ENCODE measurements at regions not wholly inside any gene's neighbourhood (a gene's known extent, or its start where the extent isn't known, plus 50 kb on each side); places are given as distances from the start of the nearest gene placed in this dataset.

DNA sequence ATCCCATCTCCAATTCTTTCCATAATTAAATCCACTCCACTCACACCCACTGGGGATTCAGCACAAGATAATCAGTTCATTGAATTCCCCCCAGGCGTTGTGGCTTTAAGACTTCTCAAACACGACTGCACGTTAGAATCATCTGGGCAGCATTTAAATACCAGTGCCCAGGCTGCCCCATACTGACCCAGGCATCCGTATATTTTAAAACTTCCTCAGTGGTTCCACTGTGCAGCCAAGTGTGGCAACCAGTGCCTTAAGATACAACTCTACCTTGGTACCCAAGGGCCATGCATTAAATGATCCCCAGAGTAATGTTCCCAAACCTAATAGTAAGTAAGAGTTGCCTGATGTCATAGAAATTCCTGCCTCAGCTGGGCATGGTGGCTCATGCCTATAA lies 54.3 kb upstream of the BZW1 start:
- no peak overlapping the region for H3K18ac ChIP-seq (ENCODE audit: extremely low read depth, low read length)
- no peak overlapping the region for H3K14ac ChIP-seq (ENCODE audit: insufficient read length)
- H3K23me2 ChIP-seq (ENCODE audit: low read depth, low read length) = no peaks in the 10 kb centered on the region; the same call in 1 of the 2 replicates
- H4K20me1 ChIP-seq (replicated peaks in 1 of 2; ENCODE audit: control insufficient read depth in 1 of 2, insufficient read depth in 2 of 2, low read length in 2 of 2) = no peaks in the 10 kb centered on the region
- no peaks in the 10 kb centered on the region for H3K9me3 ChIP-seq (ENCODE audit: insufficient read depth in 2 of 2, low read depth in 1 of 2, low read length in 1 of 2)
- no peak overlapping the region for H4K91ac ChIP-seq (replicated peaks; ENCODE audit: insufficient read length, low read length)
- ChIA-PET POLR2A (ENCODE audit: partially characterized antibody) (interaction anchor here (1.3 kb wide), 1 partner anchor 10 kb away, joined by 3 read pairs; no protein-coding TSS in a partner anchor), CTCF (ENCODE audit: partially characterized antibody) (interaction anchor here (1.2 kb wide), 1 partner anchor 46 kb away, joined by 3 read pairs; no protein-coding TSS in a partner anchor)
- H3K27me3 ChIP-seq (replicated peaks in 1 of 4; ENCODE audit: control insufficient read depth in 3 of 4, extremely low read depth in 1 of 4, insufficient read depth in 3 of 4, low read length in 3 of 4) = no peaks in the 10 kb centered on the region
- H3K4me3 ChIP-seq (ENCODE audit: extremely low read depth in 1 of 4, insufficient read depth in 2 of 4, low read depth in 3 of 4, low read length in 4 of 4) = no peak overlapping the region
- H3K79me2 ChIP-seq (ENCODE audit: control insufficient read depth in 1 of 2, insufficient read depth in 2 of 2, low read length in 2 of 2) = no peaks in the 10 kb centered on the region
- TF ChIP-seq, protein P1, sequence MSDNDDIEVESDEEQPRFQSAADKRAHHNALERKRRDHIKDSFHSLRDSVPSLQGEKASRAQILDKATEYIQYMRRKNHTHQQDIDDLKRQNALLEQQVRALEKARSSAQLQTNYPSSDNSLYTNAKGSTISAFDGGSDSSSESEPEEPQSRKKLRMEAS (IDR thresholded peaks at IDR 0.05) = no peak
- TF ChIP-seq PHF8 (conservative IDR thresholded peaks at IDR 0.05; ENCODE audit: low read depth, low read length) = no peak
- no peak overlapping the region for H2BK5ac ChIP-seq (ENCODE audit: low read depth, low read length)
- no peak overlapping the region for H2BK20ac ChIP-seq (ENCODE audit: low read length)
- no peak overlapping the region for H3K27ac ChIP-seq (ENCODE audit: low read depth, low read length)
- no peak overlapping the region for H2BK15ac ChIP-seq (ENCODE audit: low read length)
- no peak overlapping the region for H4K8ac ChIP-seq (ENCODE audit: extremely low read depth, insufficient read depth, low read length)
- no peak for DNase-seq (ENCODE audit: low read depth in 1 of 2, low spot score in 2 of 2)
- no peaks in the 10 kb centered on the region for H3K36me3 ChIP-seq (ENCODE audit: control insufficient read depth in 2 of 4, insufficient read depth in 4 of 4, low read length in 3 of 4)
- no peak overlapping the region for H2BK12ac ChIP-seq (ENCODE audit: low read depth, low read length)
- WGBS, 2 experiments (ENCODE audit: extremely low coverage in 1 of 2, insufficient coverage in 1 of 2, insufficient read length in 1 of 2, insufficient replicate concordance in 2 of 2, low coverage in 1 of 2, low lambda C conversion rate in 2 of 2, missing lambda C conversion rate in 1 of 2) = 86% methylated on average over 4 of the region's 4 CpGs; no CpG with 5 or more reads in 1 of the 2 experiments
- H2AFZ ChIP-seq (ENCODE audit: low read length) = no peak overlapping the region
- H3K9ac ChIP-seq (replicated peaks in 1 of 4; ENCODE audit: extremely low read depth in 1 of 4, low read depth in 3 of 4, low read length in 3 of 4) = no peak overlapping the region
- no peak for FAIRE-seq
- no peaks in the 10 kb centered on the region; a peak in 1 of 7 replicates for H3K4me1 ChIP-seq (replicated peaks in 1 of 4; ENCODE audit: control insufficient read depth in 3 of 4, insufficient read depth in 4 of 4, low read length in 3 of 4)
- no peak overlapping the region for H3K4ac ChIP-seq (replicated peaks; ENCODE audit: insufficient read length, low read depth, low read length)
- H3K4me2 ChIP-seq (ENCODE audit: insufficient read depth in 1 of 2, low read depth in 2 of 2, low read length in 2 of 2) = no peak overlapping the region
- H3K79me1 ChIP-seq (ENCODE audit: low read depth, low read length) = no peaks in the 10 kb centered on the region
- H2AK5ac ChIP-seq (ENCODE audit: low read depth, low read length) = no peak overlapping the region
- H3K23ac ChIP-seq (ENCODE audit: insufficient read length) = no peak overlapping the region
- no peak overlapping the region for H3K56ac ChIP-seq (replicated peaks; ENCODE audit: insufficient read length, low read depth, low read length)
- H4K5ac ChIP-seq (ENCODE audit: insufficient read length, low read depth, low read length) = no peak overlapping the region
- no peak overlapping the region for H2BK120ac ChIP-seq (replicated peaks; ENCODE audit: low read depth, low read length)
